ENCODE measurements at regions not wholly inside any gene's neighbourhood (a gene's known extent, or its start where the extent isn't known, plus 50 kb on each side); places are given as distances from the start of the nearest gene placed in this dataset.

DNA sequence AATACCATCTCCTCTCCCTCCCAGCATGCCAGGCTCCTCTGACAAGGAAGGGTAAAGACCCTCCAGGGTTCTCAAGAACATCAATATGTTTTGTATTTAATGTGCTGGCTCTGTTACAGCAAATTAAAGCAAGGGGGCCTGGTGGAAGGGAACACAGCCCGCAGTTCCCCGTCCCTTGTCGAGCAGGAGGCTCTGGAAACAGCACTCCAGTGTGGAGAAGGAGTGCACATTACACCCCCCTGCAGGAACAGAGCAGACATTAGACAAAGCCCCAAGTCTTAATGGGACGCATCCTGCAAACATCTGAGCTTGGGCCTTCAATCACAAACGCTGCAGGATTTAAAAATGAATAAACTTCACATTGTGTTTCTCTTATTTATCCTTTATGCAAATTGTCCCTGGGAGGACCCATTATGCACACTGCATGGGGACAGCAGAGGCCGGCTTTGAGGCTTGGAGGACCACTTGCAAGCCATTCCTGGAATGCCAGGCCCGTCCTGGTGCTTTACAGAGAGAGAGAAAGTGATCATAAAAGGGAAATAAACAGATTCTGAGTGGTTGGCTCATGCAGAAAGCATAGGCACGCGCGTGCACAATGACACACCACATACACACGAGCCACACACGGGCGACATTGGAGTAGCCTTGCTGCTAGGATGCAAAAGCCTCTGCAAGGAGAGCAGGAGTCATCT, 328.7 kb downstream of the SMAD2 start (continued):
- TF ChIP-seq, protein P1, sequence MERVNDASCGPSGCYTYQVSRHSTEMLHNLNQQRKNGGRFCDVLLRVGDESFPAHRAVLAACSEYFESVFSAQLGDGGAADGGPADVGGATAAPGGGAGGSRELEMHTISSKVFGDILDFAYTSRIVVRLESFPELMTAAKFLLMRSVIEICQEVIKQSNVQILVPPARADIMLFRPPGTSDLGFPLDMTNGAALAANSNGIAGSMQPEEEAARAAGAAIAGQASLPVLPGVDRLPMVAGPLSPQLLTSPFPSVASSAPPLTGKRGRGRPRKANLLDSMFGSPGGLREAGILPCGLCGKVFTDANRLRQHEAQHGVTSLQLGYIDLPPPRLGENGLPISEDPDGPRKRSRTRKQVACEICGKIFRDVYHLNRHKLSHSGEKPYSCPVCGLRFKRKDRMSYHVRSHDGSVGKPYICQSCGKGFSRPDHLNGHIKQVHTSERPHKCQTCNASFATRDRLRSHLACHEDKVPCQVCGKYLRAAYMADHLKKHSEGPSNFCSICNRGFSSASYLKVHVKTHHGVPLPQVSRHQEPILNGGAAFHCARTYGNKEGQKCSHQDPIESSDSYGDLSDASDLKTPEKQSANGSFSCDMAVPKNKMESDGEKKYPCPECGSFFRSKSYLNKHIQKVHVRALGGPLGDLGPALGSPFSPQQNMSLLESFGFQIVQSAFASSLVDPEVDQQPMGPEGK (CRISPR knock-in tag; IDR thresholded peaks at IDR 0.05; ENCODE audit: borderline replicate concordance): no peak
- no peak for TF ChIP-seq ESRRG (CRISPR knock-in tag; IDR thresholded peaks at IDR 0.05)

DNA sequence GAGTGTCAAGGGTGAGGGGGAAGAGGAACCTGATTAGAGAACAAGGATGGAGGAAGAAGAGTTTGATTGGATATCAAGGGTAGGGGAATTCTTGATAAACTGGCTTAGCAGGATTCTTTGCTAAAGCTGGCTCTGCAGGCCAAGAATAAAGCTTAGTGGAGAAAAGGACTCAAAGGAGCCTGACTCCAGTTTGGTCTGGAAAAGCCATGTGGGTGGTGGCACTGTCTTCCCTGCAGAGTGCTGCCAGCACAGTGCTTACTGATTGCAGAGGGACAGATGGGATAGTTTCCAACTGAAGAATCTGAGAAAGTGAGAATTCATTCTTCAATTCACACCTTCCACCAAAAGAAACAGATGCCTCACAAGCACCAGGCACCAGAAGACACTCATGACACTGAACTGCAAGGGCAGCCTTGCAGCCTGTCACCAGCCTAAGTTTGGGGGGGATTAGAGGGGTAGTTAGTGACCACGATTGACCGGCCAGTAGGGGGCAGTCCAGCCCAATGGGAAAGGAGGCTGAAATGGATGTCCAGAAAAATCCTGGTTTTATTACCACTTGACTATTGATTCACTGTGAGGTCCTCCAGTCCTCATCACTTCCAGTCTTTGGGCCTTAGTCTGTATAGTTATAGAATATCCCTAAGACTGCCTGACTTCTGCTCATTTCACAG, 334.5 kb downstream of the SMAD2 start:
- ATAC-seq: no peak
- TF ChIP-seq ISL1 (CRISPR knock-in tag; IDR thresholded peaks at IDR 0.05) (no peak), ZNF8 (CRISPR knock-in tag; IDR thresholded peaks at IDR 0.05) (no peak), ZFP30 (CRISPR knock-in tag; IDR thresholded peaks at IDR 0.05) (no peak), ESRRG (CRISPR knock-in tag; IDR thresholded peaks at IDR 0.05) (no peak), TCF4 (CRISPR knock-in tag; IDR thresholded peaks at IDR 0.05; ENCODE audit: borderline replicate concordance) (no peak), RARB (CRISPR knock-in tag; IDR thresholded peaks at IDR 0.05) (no peak), ARNTL (CRISPR knock-in tag; IDR thresholded peaks at IDR 0.05; ENCODE audit: borderline replicate concordance, low read depth) (no peak)
- TF ChIP-seq, protein P2, sequence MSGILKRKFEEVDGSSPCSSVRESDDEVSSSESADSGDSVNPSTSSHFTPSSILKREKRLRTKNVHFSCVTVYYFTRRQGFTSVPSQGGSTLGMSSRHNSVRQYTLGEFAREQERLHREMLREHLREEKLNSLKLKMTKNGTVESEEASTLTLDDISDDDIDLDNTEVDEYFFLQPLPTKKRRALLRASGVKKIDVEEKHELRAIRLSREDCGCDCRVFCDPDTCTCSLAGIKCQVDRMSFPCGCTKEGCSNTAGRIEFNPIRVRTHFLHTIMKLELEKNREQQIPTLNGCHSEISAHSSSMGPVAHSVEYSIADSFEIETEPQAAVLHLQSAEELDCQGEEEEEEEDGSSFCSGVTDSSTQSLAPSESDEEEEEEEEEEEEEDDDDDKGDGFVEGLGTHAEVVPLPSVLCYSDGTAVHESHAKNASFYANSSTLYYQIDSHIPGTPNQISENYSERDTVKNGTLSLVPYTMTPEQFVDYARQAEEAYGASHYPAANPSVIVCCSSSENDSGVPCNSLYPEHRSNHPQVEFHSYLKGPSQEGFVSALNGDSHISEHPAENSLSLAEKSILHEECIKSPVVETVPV (CRISPR knock-in tag; IDR thresholded peaks at IDR 0.05): no peak

DNA sequence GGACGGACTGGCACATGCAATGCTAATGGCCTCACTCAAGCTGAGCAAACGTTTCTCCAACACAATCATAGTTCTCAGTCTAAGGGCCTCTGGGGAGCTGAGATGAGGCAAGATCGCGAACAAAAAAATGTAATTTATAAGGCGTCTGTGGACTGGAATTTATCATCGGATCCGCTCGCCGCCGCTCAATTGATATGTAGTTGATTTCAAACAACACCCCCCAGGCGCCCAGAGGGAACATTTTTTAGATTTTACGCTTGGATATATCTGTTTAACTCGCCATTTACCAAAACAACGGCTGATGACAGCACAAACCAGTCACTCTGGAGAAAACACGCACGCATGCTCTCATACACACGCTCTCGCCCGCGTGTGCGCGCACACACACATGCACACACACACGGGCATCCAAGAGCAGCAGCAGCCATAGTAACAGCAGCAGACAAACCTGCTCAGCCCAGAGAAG, 335.8 kb downstream of the SMAD2 start:
- TF ChIP-seq ESRRG (CRISPR knock-in tag; IDR thresholded peaks at IDR 0.05) (no peak), CSDC2 (CRISPR knock-in tag; IDR thresholded peaks at IDR 0.05) (no peak), PPARA (CRISPR knock-in tag; IDR thresholded peaks at IDR 0.05; ENCODE audit: borderline replicate concordance) (no peak), ZFP30 (CRISPR knock-in tag; IDR thresholded peaks at IDR 0.05) (no peak), ISL1 (CRISPR knock-in tag; IDR thresholded peaks at IDR 0.05) (no peak), ARNTL (CRISPR knock-in tag; IDR thresholded peaks at IDR 0.05; ENCODE audit: borderline replicate concordance, low read depth) (no peak), TOX (CRISPR knock-in tag; IDR thresholded peaks at IDR 0.05; ENCODE audit: borderline replicate concordance) (no peak), ZC3H10 (CRISPR knock-in tag; IDR thresholded peaks at IDR 0.05) (no peak)
- no peak for ATAC-seq

DNA sequence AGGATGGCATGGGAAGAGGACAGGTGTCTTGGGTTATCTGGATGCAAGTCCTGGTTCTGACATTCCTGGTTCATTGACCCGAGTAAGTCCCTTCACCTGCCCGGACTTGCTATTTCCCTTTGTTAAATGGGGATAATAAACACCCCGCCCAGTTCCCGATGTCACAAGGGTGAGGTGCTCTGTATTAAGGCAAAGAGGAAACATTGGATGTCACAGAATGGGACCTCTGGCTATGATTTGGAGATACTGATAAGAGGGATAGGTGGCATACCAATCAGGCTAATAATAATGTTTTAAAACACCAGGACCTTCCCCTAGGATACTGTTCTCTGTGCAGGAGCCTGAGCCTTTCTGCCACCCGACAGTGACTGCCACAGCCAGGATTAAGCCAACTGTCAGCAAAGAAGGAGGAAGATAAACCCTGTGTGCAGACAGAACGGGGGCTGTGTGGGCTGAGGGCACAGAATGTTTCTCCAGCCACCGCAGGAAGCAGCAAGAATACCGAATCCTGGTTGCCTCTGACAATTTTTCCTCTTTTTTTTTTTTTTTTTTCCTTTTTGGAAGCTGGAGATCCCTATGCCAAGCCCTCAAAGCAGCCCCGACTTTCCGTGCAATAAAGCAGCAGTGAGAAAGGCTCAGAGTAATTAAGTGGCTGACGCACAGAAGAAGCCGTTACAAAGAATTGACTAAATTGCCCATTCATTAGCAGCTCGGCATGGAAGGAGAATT, 336.6 kb downstream of the SMAD2 start:
- no peak for ATAC-seq
- TF ChIP-seq ZC3H10 (CRISPR knock-in tag; IDR thresholded peaks at IDR 0.05): no peak
- TF ChIP-seq ARNTL (CRISPR knock-in tag; IDR thresholded peaks at IDR 0.05; ENCODE audit: borderline replicate concordance, low read depth): no peak
- TF ChIP-seq ISL1 (CRISPR knock-in tag; IDR thresholded peaks at IDR 0.05): no peak
- TF ChIP-seq TOX (CRISPR knock-in tag; IDR thresholded peaks at IDR 0.05; ENCODE audit: borderline replicate concordance): no peak
- TF ChIP-seq GLIS3 (CRISPR knock-in tag; IDR thresholded peaks at IDR 0.05): no peak

DNA sequence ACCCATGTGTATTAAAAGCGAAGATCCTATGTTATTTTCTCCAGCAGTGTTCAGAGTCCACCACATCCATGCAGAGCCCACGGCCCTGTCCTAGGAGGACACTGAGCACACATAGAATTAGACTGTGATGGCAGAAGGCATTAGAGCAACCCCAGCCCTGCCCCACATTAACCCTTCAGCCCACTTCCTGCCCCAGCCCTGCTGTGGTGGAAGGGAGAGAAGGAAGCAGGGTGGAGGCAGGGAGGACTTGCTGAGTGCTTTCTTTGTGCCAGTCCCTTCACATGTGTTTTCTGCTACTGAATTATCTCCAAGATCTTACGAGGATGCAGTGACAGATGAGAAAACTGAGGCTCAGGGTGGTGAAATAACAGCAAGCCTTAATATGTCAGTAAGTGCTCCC, 339.0 kb downstream of the SMAD2 start:
- no peak for TF ChIP-seq RARB (CRISPR knock-in tag; IDR thresholded peaks at IDR 0.05)
- no peak for TF ChIP-seq ZNF70 (CRISPR knock-in tag; IDR thresholded peaks at IDR 0.05)
- TF ChIP-seq, protein P1 (CRISPR knock-in tag; IDR thresholded peaks at IDR 0.05; ENCODE audit: borderline replicate concordance): no peak
- no peak for TF ChIP-seq ESRRG (CRISPR knock-in tag; IDR thresholded peaks at IDR 0.05)
- no peak for TF ChIP-seq ZNF565 (CRISPR knock-in tag; conservative IDR thresholded peaks at IDR 0.05; ENCODE audit: low read depth)
- TF ChIP-seq ARNTL (CRISPR knock-in tag; IDR thresholded peaks at IDR 0.05; ENCODE audit: borderline replicate concordance, low read depth): no peak
- TF ChIP-seq, protein P3, sequence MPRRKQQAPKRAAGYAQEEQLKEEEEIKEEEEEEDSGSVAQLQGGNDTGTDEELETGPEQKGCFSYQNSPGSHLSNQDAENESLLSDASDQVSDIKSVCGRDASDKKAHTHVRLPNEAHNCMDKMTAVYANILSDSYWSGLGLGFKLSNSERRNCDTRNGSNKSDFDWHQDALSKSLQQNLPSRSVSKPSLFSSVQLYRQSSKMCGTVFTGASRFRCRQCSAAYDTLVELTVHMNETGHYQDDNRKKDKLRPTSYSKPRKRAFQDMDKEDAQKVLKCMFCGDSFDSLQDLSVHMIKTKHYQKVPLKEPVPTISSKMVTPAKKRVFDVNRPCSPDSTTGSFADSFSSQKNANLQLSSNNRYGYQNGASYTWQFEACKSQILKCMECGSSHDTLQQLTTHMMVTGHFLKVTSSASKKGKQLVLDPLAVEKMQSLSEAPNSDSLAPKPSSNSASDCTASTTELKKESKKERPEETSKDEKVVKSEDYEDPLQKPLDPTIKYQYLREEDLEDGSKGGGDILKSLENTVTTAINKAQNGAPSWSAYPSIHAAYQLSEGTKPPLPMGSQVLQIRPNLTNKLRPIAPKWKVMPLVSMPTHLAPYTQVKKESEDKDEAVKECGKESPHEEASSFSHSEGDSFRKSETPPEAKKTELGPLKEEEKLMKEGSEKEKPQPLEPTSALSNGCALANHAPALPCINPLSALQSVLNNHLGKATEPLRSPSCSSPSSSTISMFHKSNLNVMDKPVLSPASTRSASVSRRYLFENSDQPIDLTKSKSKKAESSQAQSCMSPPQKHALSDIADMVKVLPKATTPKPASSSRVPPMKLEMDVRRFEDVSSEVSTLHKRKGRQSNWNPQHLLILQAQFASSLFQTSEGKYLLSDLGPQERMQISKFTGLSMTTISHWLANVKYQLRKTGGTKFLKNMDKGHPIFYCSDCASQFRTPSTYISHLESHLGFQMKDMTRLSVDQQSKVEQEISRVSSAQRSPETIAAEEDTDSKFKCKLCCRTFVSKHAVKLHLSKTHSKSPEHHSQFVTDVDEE (CRISPR knock-in tag; IDR thresholded peaks at IDR 0.05): no peak
- TF ChIP-seq CSDC2 (CRISPR knock-in tag; IDR thresholded peaks at IDR 0.05): no peak
- TF ChIP-seq ZNF8 (CRISPR knock-in tag; IDR thresholded peaks at IDR 0.05): no peak
- no peak for TF ChIP-seq TCF4 (CRISPR knock-in tag; IDR thresholded peaks at IDR 0.05; ENCODE audit: borderline replicate concordance)
- no peak for TF ChIP-seq SNAI2 (CRISPR knock-in tag; IDR thresholded peaks at IDR 0.05)
- no peak for TF ChIP-seq ZC3H10 (CRISPR knock-in tag; IDR thresholded peaks at IDR 0.05)
- TF ChIP-seq, protein P2 (CRISPR knock-in tag; IDR thresholded peaks at IDR 0.05): no peak
- no peak for ATAC-seq
